ENCODE measurements at regions not wholly inside any gene's neighbourhood (a gene's known extent, or its start where the extent isn't known, plus 50 kb on each side); places are given as distances from the start of the nearest gene placed in this dataset.

GRCh38 chr11:69388210-69388609 is 93.3 kb upstream of the LINC01488 start:
- no peak overlapping the region for H3K27ac ChIP-seq
- no peak for DNase-seq
- TF ChIP-seq POLR2A (IDR thresholded peaks at IDR 0.05), result no peak
- TF ChIP-seq POLR2AphosphoS5 (IDR thresholded peaks at IDR 0.05), result no peak
- TF ChIP-seq, protein P1, sequence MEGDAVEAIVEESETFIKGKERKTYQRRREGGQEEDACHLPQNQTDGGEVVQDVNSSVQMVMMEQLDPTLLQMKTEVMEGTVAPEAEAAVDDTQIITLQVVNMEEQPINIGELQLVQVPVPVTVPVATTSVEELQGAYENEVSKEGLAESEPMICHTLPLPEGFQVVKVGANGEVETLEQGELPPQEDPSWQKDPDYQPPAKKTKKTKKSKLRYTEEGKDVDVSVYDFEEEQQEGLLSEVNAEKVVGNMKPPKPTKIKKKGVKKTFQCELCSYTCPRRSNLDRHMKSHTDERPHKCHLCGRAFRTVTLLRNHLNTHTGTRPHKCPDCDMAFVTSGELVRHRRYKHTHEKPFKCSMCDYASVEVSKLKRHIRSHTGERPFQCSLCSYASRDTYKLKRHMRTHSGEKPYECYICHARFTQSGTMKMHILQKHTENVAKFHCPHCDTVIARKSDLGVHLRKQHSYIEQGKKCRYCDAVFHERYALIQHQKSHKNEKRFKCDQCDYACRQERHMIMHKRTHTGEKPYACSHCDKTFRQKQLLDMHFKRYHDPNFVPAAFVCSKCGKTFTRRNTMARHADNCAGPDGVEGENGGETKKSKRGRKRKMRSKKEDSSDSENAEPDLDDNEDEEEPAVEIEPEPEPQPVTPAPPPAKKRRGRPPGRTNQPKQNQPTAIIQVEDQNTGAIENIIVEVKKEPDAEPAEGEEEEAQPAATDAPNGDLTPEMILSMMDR (IDR thresholded peaks at IDR 0.05), result no peak
- no peaks in the 10 kb centered on the region for H3K4me1 ChIP-seq
- H3K4me3 ChIP-seq, result no peak overlapping the region
- H3K27me3 ChIP-seq, result peaks cover 0 to 4% (median 0%) of the 10 kb centered on the region in 3 donors
- peaks cover 0 to 5% (median 3%) of the 10 kb centered on the region in 4 donors for H3K9me3 ChIP-seq
- H3K36me3 ChIP-seq, result no peaks in the 10 kb centered on the region
- intact Hi-C loops (cut with DNase I), result no loop called here

DNA sequence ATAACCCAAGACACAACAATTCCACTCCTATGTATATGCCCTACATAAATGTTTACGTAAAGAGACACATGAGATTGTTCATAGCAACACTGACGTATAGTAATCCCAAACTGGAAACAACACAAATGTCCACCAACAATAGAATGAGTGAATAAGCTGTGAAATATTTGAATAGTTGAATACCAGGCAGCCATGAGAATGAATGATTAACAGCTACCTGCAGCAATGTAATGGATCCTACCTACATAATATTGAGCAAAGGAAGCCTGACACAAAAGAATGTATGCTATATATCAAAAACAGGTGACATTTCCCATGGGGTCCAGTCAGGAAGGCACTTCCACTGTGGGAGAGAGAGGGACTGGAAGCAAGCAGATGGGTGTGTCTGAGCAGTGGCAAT is 92.8 kb upstream of the LINC01488 start:
- no peak for DNase-seq
- Histone ChIP-seq H3K9me3 (peaks cover 0 to 5% (median 3%) of the 10 kb centered on the region in 4 donors), H3K27ac (no peak overlapping the region), H3K4me3 (no peak overlapping the region), H3K36me3 (no peaks in the 10 kb centered on the region), H3K4me1 (no peaks in the 10 kb centered on the region), H3K27me3 (peaks cover 0 to 4% (median 0%) of the 10 kb centered on the region in 3 donors)
- 42 to 65% methylated on average over 2 of the region's 2 CpGs for WGBS, 2 donors
- no peak for TF ChIP-seq POLR2A (IDR thresholded peaks at IDR 0.05)
- TF ChIP-seq, protein P1 (IDR thresholded peaks at IDR 0.05), result no peak
- TF ChIP-seq POLR2AphosphoS5 (IDR thresholded peaks at IDR 0.05), result no peak
- TF ChIP-seq EP300 (IDR thresholded peaks at IDR 0.05), result no peak
- intact Hi-C loops (cut with DNase I), result no loop called here

GRCh38 chr11:69390561-69390960 is 90.9 kb upstream of the LINC01488 start:
- Histone ChIP-seq H3K4me3 (no peak overlapping the region), H3K4me1 (no peaks in the 10 kb centered on the region), H3K36me3 (no peaks in the 10 kb centered on the region), H3K27me3 (peaks cover 0 to 4% (median 0%) of the 10 kb centered on the region in 3 donors), H3K9me3 (peaks cover 0 to 5% (median 3%) of the 10 kb centered on the region in 4 donors), H3K27ac (no peak overlapping the region)
- intact Hi-C loops (cut with DNase I), result no loop called here
- WGBS, 2 donors, result 52 to 67% methylated on average over 8 of the region's 8 CpGs
- TF ChIP-seq, protein P1 (IDR thresholded peaks at IDR 0.05), result no peak
- TF ChIP-seq POLR2A (IDR thresholded peaks at IDR 0.05) (no peak), EP300 (IDR thresholded peaks at IDR 0.05) (no peak), POLR2AphosphoS5 (IDR thresholded peaks at IDR 0.05) (no peak)
- no peak for DNase-seq

DNA sequence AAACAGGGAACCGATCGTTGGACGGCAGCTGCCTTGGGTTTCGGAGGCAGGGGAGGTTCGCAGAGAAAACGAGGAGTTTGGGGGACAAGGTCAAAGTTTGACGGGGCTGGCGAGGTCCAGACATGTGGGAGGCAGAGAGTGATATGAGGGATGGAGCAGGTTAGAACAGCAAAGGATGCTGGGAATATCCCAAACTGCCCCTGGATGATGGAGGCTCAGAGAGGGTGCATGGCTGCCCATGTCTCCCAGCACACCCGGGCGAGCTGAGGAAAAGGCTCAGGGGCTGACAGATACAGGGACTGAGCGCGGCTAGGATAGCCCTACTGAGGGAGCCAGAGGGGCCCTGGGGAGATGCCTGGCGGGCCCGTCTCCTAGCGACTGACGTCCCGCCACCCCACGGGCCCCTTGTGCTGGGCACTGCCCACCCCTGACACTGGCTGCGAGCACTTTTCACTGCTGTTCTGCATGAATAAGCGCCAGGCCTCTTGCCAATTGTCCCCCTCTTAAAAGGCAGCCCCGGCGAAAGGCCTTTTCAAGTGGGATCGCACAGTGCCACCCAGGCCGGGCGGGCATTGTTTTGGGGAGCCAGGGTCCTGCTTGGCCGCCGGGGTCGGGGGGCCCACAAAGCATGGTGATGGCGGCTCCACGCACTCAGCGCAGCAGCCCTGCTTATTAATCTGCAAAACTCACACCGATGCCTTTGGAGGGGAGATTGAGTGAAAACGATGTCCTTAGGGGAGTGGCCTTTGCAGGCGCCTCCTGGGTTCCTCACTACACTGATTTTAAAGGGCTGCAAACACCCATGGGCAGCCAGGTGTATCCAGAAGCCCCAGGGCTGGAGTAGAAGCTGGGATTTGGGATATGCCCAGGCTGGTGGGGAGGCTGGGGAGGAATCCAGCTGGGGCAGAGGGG is 90.0 kb upstream of the LINC01488 start:
- H3K27ac ChIP-seq, result no peak overlapping the region
- no peak for TF ChIP-seq POLR2AphosphoS5 (IDR thresholded peaks at IDR 0.05)
- TF ChIP-seq POLR2A (IDR thresholded peaks at IDR 0.05), result no peak
- TF ChIP-seq, protein P1 (IDR thresholded peaks at IDR 0.05), result no peak
- no peak for TF ChIP-seq EP300 (IDR thresholded peaks at IDR 0.05)
- peaks cover 0 to 4% (median 0%) of the 10 kb centered on the region in 3 donors for H3K27me3 ChIP-seq
- H3K36me3 ChIP-seq, result no peaks in the 10 kb centered on the region
- WGBS, 2 donors, result 91% methylated on average over 34 of the region's 34 CpGs
- DNase-seq, result peak; percentile 56
- intact Hi-C loops (cut with DNase I), result no loop called here
- H3K4me3 ChIP-seq, result no peak overlapping the region
- no peaks in the 10 kb centered on the region for H3K4me1 ChIP-seq
- H3K9me3 ChIP-seq, result peaks cover 0 to 5% (median 3%) of the 10 kb centered on the region in 4 donors

Data from sigmoid colon (tissue), 6 donors.